ENCODE measurements at regions not wholly inside any gene's neighbourhood (a gene's known extent, or its start where the extent isn't known, plus 50 kb on each side); places are given as distances from the start of the nearest gene placed in this dataset.

DNA sequence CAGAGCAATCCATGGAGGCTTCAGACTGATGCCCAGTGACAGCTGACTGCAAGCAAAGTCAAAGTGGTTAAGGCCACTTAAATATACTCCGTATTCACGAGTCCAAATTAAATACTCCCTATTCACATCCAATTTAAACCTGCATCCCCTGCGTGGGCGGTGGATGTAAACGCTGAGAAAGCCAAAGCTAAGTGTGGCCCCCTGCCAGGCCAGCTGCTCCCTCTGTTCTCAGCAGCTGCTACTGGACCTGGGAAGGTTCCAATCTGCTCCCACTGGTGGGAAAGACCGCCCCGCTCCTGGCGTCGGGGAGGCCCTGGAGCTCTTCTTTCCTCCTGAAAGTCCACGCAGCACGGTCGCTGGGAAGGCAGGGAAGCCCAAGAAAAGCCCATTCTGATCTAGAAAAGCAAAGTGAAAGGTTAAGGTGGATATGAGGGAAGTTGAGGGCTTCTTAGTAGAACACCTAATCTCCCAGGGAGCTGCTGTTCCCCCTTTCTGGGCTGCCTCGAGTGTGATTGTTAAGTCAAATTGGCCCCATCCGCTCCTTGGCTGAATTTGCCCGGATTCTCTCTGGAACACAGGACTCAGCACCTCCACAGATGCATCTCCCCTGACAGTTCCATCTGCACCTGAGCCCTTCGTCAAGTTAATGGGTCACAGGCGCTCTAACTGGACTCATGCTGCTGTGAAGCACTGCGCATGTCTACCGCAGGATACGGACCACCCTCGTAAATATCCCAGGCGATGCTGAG is 205.5 kb downstream of the USP12 start:
- TF ChIP-seq CTCF (IDR thresholded peaks at IDR 0.05; ENCODE audit: poor library complexity) (no peak), EZH2 (IDR thresholded peaks at IDR 0.05; ENCODE audit: borderline replicate concordance) (no peak)
